ENCODE measurements at regions not wholly inside any gene's neighbourhood (a gene's known extent, or its start where the extent isn't known, plus 50 kb on each side); places are given as distances from the start of the nearest gene placed in this dataset.

DNA sequence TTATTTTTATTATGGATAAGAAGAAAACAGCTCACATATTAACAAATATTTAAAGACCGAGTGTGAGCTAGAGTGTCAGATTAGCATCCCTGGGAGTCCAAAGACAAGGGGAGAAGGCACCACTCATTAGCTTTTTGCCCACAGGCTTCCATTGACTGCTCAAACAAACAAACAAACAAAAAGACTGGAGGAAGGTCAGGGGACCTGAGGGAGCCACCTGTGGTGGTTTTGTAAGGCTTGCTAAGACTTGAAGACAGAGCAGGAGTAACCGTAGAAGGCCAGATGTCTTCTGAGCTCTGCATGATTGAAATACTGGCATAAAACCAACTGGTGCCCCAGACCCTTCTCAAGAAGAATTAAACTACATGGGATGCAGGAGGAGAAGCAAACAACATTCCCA lies 395.2 kb upstream of the CNTN5 start:
- TF ChIP-seq, protein P1, sequence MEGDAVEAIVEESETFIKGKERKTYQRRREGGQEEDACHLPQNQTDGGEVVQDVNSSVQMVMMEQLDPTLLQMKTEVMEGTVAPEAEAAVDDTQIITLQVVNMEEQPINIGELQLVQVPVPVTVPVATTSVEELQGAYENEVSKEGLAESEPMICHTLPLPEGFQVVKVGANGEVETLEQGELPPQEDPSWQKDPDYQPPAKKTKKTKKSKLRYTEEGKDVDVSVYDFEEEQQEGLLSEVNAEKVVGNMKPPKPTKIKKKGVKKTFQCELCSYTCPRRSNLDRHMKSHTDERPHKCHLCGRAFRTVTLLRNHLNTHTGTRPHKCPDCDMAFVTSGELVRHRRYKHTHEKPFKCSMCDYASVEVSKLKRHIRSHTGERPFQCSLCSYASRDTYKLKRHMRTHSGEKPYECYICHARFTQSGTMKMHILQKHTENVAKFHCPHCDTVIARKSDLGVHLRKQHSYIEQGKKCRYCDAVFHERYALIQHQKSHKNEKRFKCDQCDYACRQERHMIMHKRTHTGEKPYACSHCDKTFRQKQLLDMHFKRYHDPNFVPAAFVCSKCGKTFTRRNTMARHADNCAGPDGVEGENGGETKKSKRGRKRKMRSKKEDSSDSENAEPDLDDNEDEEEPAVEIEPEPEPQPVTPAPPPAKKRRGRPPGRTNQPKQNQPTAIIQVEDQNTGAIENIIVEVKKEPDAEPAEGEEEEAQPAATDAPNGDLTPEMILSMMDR (conservative IDR thresholded peaks at IDR 0.05) = no peak
- TF ChIP-seq EZH2 (IDR thresholded peaks at IDR 0.05; ENCODE audit: low read depth) = no peak

Measured in PC-9 (cell line).